ENCODE measurements at regions not wholly inside any gene's neighbourhood (a gene's known extent, or its start where the extent isn't known, plus 50 kb on each side); places are given as distances from the start of the nearest gene placed in this dataset.
"Not testable (repeated sequence)": the region's sequence is repeated elsewhere in the genome, so short reads cannot be mapped to it uniquely, and the experiment has no call there.

DNA sequence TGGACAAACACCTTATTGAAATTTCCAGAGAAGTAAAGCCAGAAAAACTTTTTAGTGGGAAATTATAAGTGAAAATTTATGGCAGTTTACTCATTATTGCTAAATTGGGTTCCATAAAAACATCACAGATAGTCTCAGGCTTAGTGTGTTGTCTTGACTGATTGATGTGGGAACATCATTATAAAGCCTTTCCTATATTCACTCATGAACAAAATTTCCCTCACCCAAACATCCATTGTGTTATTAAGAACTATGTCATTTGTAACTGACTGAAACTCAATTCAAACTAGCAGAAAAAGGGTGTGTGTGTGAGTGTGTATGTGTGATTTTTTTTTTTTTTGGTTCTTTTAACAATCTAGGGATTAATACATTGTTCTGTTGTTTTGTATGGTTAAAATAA is 143.7 kb upstream of the SEMA6A start:
- Histone ChIP-seq H3K79me2 (ENCODE audit: insufficient read depth, low read depth, low read length) (no peaks in the 10 kb centered on the region), H3K4me3 (ENCODE audit: low read depth, low read length, poor library complexity, severe bottlenecking) (no peak overlapping the region), H2AFZ (ENCODE audit: low read length) (no peak overlapping the region), H3K36me3 (ENCODE audit: insufficient read depth, low read length) (no peaks in the 10 kb centered on the region), H3K4me1 (ENCODE audit: insufficient read depth, low read length, poor library complexity, severe bottlenecking) (no peaks in the 10 kb centered on the region), H3K4me2 (ENCODE audit: low read length) (no peak overlapping the region), H4K20me1 (ENCODE audit: insufficient read depth, low read length) (no peaks in the 10 kb centered on the region), H3K9me2 (ENCODE audit: insufficient read depth, low read length) (no peaks in the 10 kb centered on the region), H3K27ac (ENCODE audit: low read depth, low read length, poor library complexity, severe bottlenecking) (no peak overlapping the region), H3K9me3 (ENCODE audit: low read length) (no peaks in the 10 kb centered on the region)
- CTCF ChIA-PET (ENCODE audit: unreplicated experiment), result no interaction called here
- TF ChIP-seq EZH2phosphoT487 (IDR thresholded peaks at IDR 0.05; ENCODE audit: borderline replicate concordance, low read depth, low read length), result no peak
- TF ChIP-seq, protein P1, sequence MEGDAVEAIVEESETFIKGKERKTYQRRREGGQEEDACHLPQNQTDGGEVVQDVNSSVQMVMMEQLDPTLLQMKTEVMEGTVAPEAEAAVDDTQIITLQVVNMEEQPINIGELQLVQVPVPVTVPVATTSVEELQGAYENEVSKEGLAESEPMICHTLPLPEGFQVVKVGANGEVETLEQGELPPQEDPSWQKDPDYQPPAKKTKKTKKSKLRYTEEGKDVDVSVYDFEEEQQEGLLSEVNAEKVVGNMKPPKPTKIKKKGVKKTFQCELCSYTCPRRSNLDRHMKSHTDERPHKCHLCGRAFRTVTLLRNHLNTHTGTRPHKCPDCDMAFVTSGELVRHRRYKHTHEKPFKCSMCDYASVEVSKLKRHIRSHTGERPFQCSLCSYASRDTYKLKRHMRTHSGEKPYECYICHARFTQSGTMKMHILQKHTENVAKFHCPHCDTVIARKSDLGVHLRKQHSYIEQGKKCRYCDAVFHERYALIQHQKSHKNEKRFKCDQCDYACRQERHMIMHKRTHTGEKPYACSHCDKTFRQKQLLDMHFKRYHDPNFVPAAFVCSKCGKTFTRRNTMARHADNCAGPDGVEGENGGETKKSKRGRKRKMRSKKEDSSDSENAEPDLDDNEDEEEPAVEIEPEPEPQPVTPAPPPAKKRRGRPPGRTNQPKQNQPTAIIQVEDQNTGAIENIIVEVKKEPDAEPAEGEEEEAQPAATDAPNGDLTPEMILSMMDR (conservative IDR thresholded peaks at IDR 0.05; ENCODE audit: low read length), result no peak
- no peak for DNase-seq (ENCODE audit: low spot score)
- POLR2A ChIA-PET, result no interaction called here
- intact Hi-C loops (cut with micrococcal nuclease; ENCODE audit: unreplicated experiment), result no loop called here
- no TSS peak for BruUV-seq (replicated peaks)

DNA sequence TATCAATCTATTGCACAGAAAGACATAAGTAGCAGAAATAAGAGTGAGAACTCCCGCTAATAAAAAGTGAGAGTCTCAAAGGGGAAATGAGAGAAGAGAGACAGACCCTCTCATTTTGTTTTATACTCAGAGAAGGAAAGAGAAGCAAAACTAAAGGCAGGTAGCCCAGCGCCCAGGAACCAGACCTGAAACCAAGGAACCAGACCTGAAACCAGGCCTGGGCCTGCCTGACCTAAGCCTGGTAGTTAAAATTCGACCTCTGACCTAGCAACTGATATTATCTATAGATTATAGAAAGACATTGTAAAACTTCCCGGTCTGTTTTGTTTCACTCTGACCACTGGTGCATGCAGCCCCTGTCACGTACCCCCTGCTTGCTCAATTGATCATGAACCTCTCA is 134.5 kb upstream of the SEMA6A start:
- Histone ChIP-seq H3K4me2 (ENCODE audit: low read length) (no peak overlapping the region), H2AFZ (ENCODE audit: low read length) (no peak overlapping the region), H3K9me2 (ENCODE audit: insufficient read depth, low read length) (no peaks in the 10 kb centered on the region), H3K79me2 (ENCODE audit: insufficient read depth, low read depth, low read length) (no peaks in the 10 kb centered on the region), H4K20me1 (ENCODE audit: insufficient read depth, low read length) (no peaks in the 10 kb centered on the region), H3K4me1 (ENCODE audit: insufficient read depth, low read length, poor library complexity, severe bottlenecking) (no peaks in the 10 kb centered on the region), H3K9me3 (ENCODE audit: low read length) (no peaks in the 10 kb centered on the region), H3K27ac (ENCODE audit: low read depth, low read length, poor library complexity, severe bottlenecking) (no peak overlapping the region), H3K4me3 (ENCODE audit: low read depth, low read length, poor library complexity, severe bottlenecking) (no peak overlapping the region), H3K36me3 (ENCODE audit: insufficient read depth, low read length) (no peaks in the 10 kb centered on the region)
- intact Hi-C loops (cut with micrococcal nuclease; ENCODE audit: unreplicated experiment), result no loop called here
- BruUV-seq (replicated peaks), result no TSS peak
- DNase-seq (ENCODE audit: low spot score), result no peak
- no peak for TF ChIP-seq EZH2phosphoT487 (IDR thresholded peaks at IDR 0.05; ENCODE audit: borderline replicate concordance, low read depth, low read length)
- TF ChIP-seq, protein P1 (conservative IDR thresholded peaks at IDR 0.05; ENCODE audit: low read length), result no peak
- ChIA-PET CTCF (ENCODE audit: unreplicated experiment) (no interaction called here), POLR2A (no interaction called here)

DNA sequence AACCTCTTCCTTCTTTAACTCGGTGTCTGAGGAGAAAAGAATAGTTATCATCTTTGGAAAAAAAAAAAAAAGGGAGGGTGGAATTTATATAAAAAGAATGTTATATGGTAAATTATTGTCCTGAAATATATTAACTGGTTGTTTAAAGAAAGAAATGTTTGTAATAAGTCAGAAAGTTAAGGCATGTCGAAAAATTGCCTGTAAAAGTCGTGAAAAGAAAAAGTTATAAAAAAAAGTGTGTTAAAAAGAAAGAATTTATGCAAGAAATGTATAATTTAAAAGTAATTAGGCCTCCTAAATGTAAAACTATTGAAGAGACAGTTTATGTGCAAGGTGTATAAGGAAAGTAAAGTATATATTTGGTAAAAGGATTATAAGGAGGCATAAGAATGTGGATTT is 130.5 kb upstream of the SEMA6A start:
- intact Hi-C loops (cut with micrococcal nuclease; ENCODE audit: unreplicated experiment); BruUV-seq (replicated peaks); H3K36me3 ChIP-seq (ENCODE audit: insufficient read depth, low read length); H3K4me3 ChIP-seq (ENCODE audit: low read depth, low read length, poor library complexity, severe bottlenecking); CTCF ChIA-PET (ENCODE audit: unreplicated experiment); H3K27ac ChIP-seq (ENCODE audit: low read depth, low read length, poor library complexity, severe bottlenecking); H4K20me1 ChIP-seq (ENCODE audit: insufficient read depth, low read length); H3K9me2 ChIP-seq (ENCODE audit: insufficient read depth, low read length); H3K4me2 ChIP-seq (ENCODE audit: low read length); H3K4me1 ChIP-seq (ENCODE audit: insufficient read depth, low read length, poor library complexity, severe bottlenecking); DNase-seq (ENCODE audit: low spot score); H3K9me3 ChIP-seq (ENCODE audit: low read length); H2AFZ ChIP-seq (ENCODE audit: low read length); H3K79me2 ChIP-seq (ENCODE audit: insufficient read depth, low read depth, low read length): not testable (repeated sequence)
- POLR2A ChIA-PET, result interaction anchor here (0.7 kb wide), 1 partner anchor 244 kb away, joined by 3 read pairs; no protein-coding TSS in a partner anchor
